ENCODE measurements at regions not wholly inside any gene's neighbourhood (a gene's known extent, or its start where the extent isn't known, plus 50 kb on each side); places are given as distances from the start of the nearest gene placed in this dataset.

GRCh38 chr6:99868074-99868702, 125.8 kb downstream of the MCHR2 start:
- DNase-seq (ENCODE audit: low read depth) = peak; percentile 74

Measured in Daoy (cell line).